Stimulated activated naive B cell treated with anti-CD40 and anti-IgM and Interleukin-4, amounts not matched to agents 10 μg/mL and 1 μg/mL and 100 μg/mL, for 72 hours (primary cell): ENCODE measurements at regions not wholly inside any gene's neighbourhood (a gene's known extent, or its start where the extent isn't known, plus 50 kb on each side); places are given as distances from the start of the nearest gene placed in this dataset.
"Not testable (repeated sequence)": the region's sequence is repeated elsewhere in the genome, so short reads cannot be mapped to it uniquely, and the experiment has no call there.

Source experiments
- ATAC-seq, 2 donors: fragments of 150-1000 bp; cut with Tn5 transposase; replicated peaks; 2 replicates each; pipeline ENCODE4 v1.10.0; 2021; ENCODE audit warnings: moderate library complexity in 1 of 2
- DNase-seq: peaks from one replicate; pipeline ENCODE4 v3.0.0; 2021
- H3K27ac Mint-ChIP-seq: one replicate; pipeline ENCODE4 v1.8.0; 2022; ENCODE audit warnings: mild to moderate bottlenecking, mixed read lengths
- H3K27me3 Mint-ChIP-seq, 2 donors: one replicate each; pipeline ENCODE4 v1.8.0; 2022; ENCODE audit warnings: mixed read lengths in 2 of 2
- H3K36me3 Mint-ChIP-seq, 2 donors: one replicate each; pipeline ENCODE4 v1.8.0; 2022; ENCODE audit warnings: mixed read lengths in 2 of 2, mild to moderate bottlenecking in 1 of 2
- H3K4me1 Mint-ChIP-seq, 2 donors: one replicate each; pipeline ENCODE4 v1.8.0; 2022; ENCODE audit warnings: mixed read lengths in 2 of 2, mild to moderate bottlenecking in 1 of 2
- H3K4me3 Mint-ChIP-seq, 2 donors: one replicate each; pipeline ENCODE4 v1.8.0; 2022; ENCODE audit warnings: mild to moderate bottlenecking in 2 of 2, mixed read lengths in 2 of 2, moderate library complexity in 1 of 2
- H3K9me3 Mint-ChIP-seq, 2 donors: one replicate each; pipeline ENCODE4 v1.8.0; 2022; ENCODE audit warnings: mixed read lengths in 2 of 2, mild to moderate bottlenecking in 1 of 2

DNA sequence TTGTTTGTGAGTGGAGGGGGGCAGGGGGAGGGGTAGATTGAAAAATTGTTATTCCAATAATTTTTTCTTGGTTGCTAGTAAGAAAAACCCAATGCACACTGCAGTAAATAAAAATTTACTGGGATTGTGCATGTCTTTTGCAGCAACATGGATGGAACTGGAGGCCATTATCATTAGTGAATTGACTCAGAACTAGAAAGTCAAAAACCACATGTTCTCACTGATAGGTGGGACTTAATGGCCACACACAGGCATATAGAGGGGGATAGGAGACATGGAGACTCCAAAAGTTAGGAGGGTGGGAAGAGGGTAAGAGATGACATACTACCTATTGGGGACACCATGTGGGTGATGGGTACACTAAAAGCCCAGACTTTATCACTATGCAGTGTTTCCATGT is 67.2 kb downstream of the BUB3 start:
- DNase-seq (no peak), ATAC-seq (no peak)
- H3K4me3 Mint-ChIP-seq, result no peak overlapping the region
- H3K4me1 Mint-ChIP-seq, result no peaks in the 10 kb centered on the region
- H3K27ac Mint-ChIP-seq, result no peak overlapping the region
- H3K9me3 Mint-ChIP-seq, result peaks cover 0 to under 1% of the 10 kb centered on the region in 2 donors
- H3K27me3 Mint-ChIP-seq, result no peaks in the 10 kb centered on the region
- H3K36me3 Mint-ChIP-seq, result peaks cover 25 to 39% of the 10 kb centered on the region in 2 donors

DNA sequence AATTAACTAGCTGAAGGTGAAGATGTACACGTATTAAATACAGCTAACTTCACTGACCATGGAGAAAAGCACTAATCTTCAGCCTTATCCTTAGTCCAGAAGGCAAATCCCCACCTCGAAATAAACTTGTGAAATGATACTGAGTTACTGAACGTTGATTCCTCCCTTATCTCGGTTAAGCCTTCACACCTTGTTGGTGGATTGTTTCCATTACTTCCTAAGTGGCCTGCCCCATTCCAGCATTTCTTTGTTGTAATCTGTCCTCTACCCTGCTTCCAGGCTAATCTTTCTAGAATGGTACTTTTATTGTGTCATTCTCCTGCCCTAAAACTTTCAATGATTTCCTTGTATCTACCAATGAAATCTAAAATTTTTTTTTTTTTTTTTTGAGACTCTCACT is 68.6 kb downstream of the BUB3 start:
- ATAC-seq, result no peak
- Mint-ChIP-seq H3K9me3 (no peaks in the 10 kb centered on the region), H3K27me3 (no peaks in the 10 kb centered on the region), H3K4me3 (no peak overlapping the region), H3K36me3 (peaks cover 18 to 29% of the 10 kb centered on the region in 2 donors), H3K27ac (no peak overlapping the region), H3K4me1 (no peaks in the 10 kb centered on the region)
- no peak for DNase-seq

DNA sequence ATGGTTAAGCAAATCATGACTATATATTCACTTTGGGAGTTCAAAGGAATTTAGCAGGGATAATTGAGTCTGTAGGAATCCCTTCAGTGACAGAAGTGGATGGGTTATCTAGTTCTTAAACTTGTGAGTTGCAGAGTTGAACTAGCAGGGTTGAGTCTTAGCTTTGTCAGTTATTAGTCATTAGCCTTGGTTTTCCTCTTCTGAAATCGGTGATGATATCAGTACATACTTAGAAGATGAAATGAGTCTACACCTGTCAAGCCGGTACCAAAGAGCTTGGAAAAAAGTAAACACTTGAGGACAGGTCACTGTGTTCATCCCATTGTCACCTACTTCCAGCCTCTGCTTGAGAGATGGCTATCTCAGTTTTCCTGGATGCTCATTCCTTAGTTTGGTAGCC is 73.5 kb downstream of the BUB3 start:
- Mint-ChIP-seq H3K4me3 (no peak overlapping the region), H3K36me3 (peaks cover 34 to 52% of the 10 kb centered on the region in 2 donors), H3K27me3 (no peaks in the 10 kb centered on the region), H3K27ac (no peak overlapping the region), H3K4me1 (no peaks in the 10 kb centered on the region), H3K9me3 (peaks cover 3 to 7% of the 10 kb centered on the region in 2 donors)
- DNase-seq (no peak), ATAC-seq (no peak)

DNA sequence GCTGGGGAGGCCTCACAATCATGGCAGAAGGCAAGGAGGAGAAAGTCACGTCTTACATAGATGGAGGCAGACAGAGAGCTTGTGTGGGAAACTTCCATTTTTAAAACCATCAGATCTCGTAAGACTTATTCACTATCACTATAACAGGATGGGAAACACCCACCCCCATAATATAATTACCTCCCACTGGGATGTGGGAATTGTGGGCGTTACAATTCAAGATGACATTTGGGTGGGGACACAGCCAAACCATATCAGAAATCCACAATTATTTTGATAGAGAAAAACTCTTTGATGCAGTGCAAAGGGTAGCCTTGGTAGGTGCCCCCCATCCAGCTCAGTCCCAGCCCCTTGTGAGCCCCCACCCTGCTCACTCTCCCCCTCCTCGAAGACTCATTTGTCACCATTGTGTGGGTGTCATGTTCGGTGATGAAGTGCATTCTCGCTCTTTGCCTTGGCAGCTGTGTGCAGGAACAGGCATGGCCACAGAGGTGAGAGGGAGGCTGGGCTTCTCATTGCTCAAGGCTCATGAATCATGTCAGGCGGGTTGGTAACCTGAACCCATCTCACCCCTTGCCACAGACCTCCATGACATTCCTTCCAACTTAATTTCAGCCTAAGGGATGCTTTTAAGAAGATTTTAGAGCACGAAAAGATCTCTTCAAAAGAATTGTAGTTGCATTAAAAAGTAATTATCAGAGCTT is 75.9 kb downstream of the BUB3 start:
- Mint-ChIP-seq H3K27ac (no peak overlapping the region), H3K4me3 (no peak overlapping the region), H3K9me3 (peaks cover 8 to 9% of the 10 kb centered on the region in 2 donors), H3K36me3 (peaks cover 40 to 55% of the 10 kb centered on the region in 2 donors), H3K27me3 (no peaks in the 10 kb centered on the region), H3K4me1 (no peaks in the 10 kb centered on the region)
- no peak for DNase-seq
- ATAC-seq, result no peak

DNA sequence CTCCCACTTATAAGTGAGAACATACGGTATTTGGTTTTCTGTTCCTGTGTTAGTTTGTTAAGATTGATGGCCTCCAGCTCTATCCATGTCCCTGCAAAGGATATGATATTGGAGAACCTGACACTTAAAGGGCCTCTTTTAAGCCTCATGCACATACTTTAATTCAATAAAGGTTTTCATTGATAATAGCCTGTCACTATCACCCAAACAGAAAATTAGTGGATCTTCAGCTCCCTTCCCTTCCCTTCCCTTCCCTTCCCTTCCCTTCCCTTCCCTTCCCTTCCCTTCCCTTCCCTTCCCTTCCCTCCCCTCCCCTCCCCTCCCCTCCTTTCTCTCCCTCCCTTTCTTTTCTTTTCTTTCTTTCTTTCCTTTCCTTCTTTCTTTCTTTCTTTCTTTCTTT is 78.7 kb downstream of the BUB3 start:
- not testable (repeated sequence) for H3K27ac Mint-ChIP-seq

DNA sequence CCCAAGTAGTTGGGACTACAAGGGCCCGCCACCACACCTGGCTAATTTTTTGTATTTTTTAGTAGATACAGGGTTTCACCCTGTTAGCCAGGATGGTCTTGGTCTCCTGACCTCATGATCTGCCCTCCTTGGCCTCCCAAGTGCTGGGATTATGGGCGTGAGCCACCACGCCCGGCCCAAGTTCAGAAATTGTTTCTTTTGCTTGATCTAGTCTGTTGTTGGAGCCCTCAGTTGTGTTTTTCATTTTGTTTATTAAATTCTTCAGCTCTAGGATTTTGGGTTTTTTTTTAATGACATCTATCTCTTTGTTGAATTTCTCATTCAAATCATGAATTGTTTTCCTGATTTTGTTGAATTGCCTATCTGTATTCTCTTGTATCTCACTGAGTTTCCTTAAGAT is 80.8 kb downstream of the BUB3 start:
- not testable (repeated sequence) for DNase-seq, H3K27me3 Mint-ChIP-seq, H3K4me1 Mint-ChIP-seq, H3K4me3 Mint-ChIP-seq, H3K27ac Mint-ChIP-seq, ATAC-seq
- H3K36me3 Mint-ChIP-seq, result peaks cover 56 to 66% of the 10 kb centered on the region in 2 donors
- H3K9me3 Mint-ChIP-seq, result peaks cover 15 to 19% of the 10 kb centered on the region in 2 donors

More for the DNA sequence above, 78.7 kb downstream of the BUB3 start:
- H3K9me3 Mint-ChIP-seq, result peaks cover 15 to 19% of the 10 kb centered on the region in 2 donors
- H3K27me3 Mint-ChIP-seq, H3K4me1 Mint-ChIP-seq, ATAC-seq, H3K4me3 Mint-ChIP-seq, DNase-seq: not testable (repeated sequence)
- H3K36me3 Mint-ChIP-seq, result peaks cover 59 to 73% of the 10 kb centered on the region in 2 donors

DNA sequence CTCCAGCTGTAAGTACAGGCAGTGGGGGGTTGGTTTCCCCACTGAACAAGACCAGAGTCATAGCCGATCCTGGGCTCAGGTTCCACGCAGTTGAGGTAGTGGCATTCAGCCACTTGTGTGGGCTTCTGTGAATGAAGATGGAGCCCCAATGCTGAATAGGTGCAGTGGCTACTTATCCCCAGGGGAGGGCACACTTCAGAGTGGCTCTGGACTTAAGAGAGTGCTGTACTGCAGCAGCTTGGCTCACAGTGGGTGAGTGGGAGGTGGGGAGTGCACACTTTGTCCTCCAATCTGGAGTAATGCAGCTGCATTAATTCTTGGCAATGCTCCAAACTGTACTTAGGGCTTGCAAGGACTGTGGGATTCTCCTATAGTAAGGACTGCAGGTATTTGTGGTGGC is 81.9 kb downstream of the BUB3 start:
- peaks cover under 1 to 2% of the 10 kb centered on the region in 2 donors for H3K4me1 Mint-ChIP-seq

DNA sequence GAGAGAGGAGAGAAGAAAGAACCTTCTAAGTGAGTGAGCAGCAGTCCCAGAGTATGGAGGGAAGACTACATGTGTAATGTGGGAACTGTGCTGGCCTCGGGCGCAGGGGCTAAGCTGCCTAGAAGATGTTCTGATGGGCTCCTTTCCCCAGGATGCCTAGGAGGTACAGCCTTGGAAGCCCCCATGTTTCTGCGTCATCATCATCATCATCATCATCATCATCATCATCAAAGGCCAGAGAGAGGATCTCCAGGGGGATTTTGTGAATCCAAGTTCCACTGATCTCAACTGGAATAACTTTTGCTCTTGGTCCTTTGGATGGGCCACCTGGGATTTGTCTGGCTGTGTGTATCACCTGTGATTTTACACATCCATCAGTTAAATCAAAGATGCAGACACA is 86.0 kb downstream of the BUB3 start:
- ATAC-seq, result no peak
- Mint-ChIP-seq H3K27me3 (no peaks in the 10 kb centered on the region), H3K27ac (no peak overlapping the region)

More for the DNA sequence above, 81.9 kb downstream of the BUB3 start:
- Mint-ChIP-seq H3K4me3 (no peak overlapping the region), H3K36me3 (peaks cover 48 to 56% of the 10 kb centered on the region in 2 donors), H3K27ac (no peak overlapping the region), H3K27me3 (no peaks in the 10 kb centered on the region), H3K9me3 (peaks cover 14 to 19% of the 10 kb centered on the region in 2 donors)
- DNase-seq (no peak), ATAC-seq (no peak)

DNA sequence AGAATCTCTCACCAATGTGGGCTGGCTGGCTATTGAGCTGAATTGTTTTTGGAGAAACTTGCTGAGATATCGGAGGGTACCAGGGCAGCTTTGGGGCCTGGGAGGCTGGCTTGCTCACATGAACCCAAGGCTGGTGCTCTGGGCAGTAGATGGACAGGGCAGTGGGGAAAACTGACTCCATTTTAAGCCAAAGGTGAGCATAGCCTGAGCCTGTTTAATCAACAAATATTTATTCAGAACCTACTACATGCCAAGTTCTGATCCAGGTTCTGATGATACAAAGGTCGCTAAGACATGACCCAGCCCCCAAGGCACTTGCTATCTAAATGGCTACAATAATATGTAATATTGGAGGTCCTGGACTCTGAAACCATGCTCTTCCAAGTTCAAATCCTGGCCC is 86.6 kb downstream of the BUB3 start:
- H3K4me1 Mint-ChIP-seq, result peaks cover 10 to 11% of the 10 kb centered on the region in 2 donors
- peaks cover 0 to 3% of the 10 kb centered on the region in 2 donors for H3K9me3 Mint-ChIP-seq
- H3K27ac Mint-ChIP-seq, result no peak overlapping the region
- DNase-seq (no peak), ATAC-seq (no peak)
- H3K4me3 Mint-ChIP-seq, result no peak overlapping the region
- H3K27me3 Mint-ChIP-seq, result no peaks in the 10 kb centered on the region
- peaks cover 23 to 45% of the 10 kb centered on the region in 2 donors for H3K36me3 Mint-ChIP-seq

More for the DNA sequence above, 86.0 kb downstream of the BUB3 start:
- H3K4me3 Mint-ChIP-seq, result no peak overlapping the region
- H3K9me3 Mint-ChIP-seq, result peaks cover 5 to 8% of the 10 kb centered on the region in 2 donors
- peaks cover 28 to 50% of the 10 kb centered on the region in 2 donors for H3K36me3 Mint-ChIP-seq
- peaks cover 10 to 11% of the 10 kb centered on the region in 2 donors for H3K4me1 Mint-ChIP-seq
- no peak for DNase-seq

DNA sequence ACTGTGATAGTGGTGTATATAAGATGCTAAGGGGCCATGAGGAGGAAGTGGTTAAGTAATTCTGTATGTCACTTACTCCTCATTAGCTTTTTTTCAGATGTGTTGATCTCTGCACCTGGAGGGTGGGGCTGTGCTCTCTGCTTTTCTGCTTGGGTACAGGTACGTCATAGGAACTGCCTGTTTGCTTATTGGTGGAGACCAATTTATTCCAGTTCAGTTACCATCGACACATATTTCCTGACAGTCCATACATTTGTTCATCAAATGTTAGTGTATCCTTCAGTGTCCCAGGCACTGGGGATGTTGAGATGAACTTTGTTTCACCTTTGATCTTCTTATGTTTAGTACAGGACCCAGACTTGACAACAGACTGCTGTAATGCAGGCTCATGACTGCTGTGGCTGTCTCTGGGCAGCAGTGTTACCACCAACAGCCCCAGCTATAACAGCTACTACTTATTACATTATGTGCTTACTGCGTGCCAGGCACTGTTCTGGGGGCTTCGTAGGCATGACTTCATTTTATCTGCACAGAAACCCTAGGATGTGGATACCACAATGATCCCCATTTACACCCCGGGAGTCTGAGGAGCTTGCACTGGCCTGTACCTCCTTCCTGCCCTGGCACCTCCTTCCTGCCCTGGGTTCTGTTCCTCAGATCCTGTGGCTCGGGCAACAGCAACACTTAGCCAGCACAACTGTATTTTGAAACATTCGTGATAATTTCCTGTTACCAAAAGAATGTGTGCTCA is 87.4 kb downstream of the BUB3 start:
- H3K4me3 Mint-ChIP-seq, result no peak overlapping the region
- DNase-seq (no peak), ATAC-seq (peak; percentile 67 to 69)
- H3K27me3 Mint-ChIP-seq, result no peaks in the 10 kb centered on the region
- H3K9me3 Mint-ChIP-seq, result peaks cover 0 to 3% of the 10 kb centered on the region in 2 donors
- H3K36me3 Mint-ChIP-seq, result peaks cover 17 to 48% of the 10 kb centered on the region in 2 donors
- peak overlapping the region; percentile 38 for H3K27ac Mint-ChIP-seq
- H3K4me1 Mint-ChIP-seq, result peaks cover 10 to 11% of the 10 kb centered on the region in 2 donors

DNA sequence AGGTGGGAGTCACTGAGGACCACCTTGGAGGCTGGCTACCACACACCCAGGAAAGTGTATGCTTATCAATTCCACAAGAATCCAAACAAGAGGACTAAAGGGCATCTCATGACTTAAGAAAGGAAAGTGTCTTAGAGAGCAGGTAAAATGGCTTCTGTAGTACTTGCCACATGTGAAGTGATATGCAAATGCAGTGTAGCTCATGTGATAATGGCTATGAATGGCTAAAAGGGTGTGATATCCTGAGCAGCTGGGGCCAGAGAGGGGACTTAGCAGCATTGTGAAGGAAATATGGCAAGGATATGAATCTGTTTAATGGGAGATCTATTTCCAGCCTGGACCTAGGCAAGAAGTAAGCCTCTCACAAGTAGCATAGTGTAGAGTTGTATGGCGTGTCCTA is 90.5 kb downstream of the BUB3 start:
- peaks cover 10 to 11% of the 10 kb centered on the region in 2 donors for H3K4me1 Mint-ChIP-seq
- H3K9me3 Mint-ChIP-seq, result no peaks in the 10 kb centered on the region
- H3K36me3 Mint-ChIP-seq, result peaks cover 10 to 31% of the 10 kb centered on the region in 2 donors
- ATAC-seq (no peak), DNase-seq (no peak)
- H3K4me3 Mint-ChIP-seq, result no peak overlapping the region
- H3K27ac Mint-ChIP-seq, result no peak overlapping the region
- H3K27me3 Mint-ChIP-seq, result no peaks in the 10 kb centered on the region

DNA sequence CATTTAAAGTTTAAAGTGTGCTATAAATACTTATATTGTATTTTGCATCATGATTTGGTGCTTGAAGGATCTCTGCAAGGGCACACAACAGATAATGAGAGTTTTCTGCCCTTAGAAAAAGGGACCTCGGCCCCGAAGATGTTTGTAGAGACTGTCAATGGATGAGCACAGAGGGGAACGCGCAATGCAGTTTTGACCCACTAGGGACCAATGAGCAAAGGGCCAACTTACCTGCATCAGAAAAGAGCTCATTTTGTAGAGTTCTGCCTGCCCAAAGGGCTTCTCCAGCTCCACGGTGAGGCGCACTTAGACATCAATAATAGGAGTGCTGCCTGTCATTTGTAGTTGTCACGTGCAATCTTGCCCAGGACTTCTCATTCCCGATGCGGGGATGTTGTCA is 91.1 kb downstream of the BUB3 start:
- Mint-ChIP-seq H3K4me1 (peaks cover 10 to 11% of the 10 kb centered on the region in 2 donors), H3K36me3 (peaks cover 10 to 31% of the 10 kb centered on the region in 2 donors), H3K9me3 (no peaks in the 10 kb centered on the region), H3K27me3 (no peaks in the 10 kb centered on the region), H3K27ac (no peak overlapping the region), H3K4me3 (no peak overlapping the region)
- no peak for ATAC-seq
- no peak for DNase-seq

DNA sequence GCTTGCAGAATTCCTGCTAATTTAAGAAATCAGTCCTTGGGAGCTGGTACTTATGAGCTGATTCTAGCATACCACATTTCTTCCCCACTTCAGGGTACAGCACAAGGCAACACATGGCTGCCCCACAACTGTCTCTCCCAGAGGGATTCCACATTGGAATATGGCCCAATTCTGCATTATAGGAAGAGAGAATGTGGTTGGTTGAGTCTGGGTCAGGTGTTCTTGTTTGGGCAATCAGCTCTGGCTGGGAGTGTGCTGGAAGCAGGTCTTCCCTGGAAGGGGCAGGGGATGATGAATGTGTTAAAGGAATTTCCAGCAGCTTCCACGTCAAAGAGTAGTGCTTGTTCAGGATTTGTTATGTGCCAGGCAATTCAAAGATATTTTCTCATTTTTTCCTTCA is 95.7 kb downstream of the BUB3 start:
- ATAC-seq, result no peak
- no peaks in the 10 kb centered on the region for H3K9me3 Mint-ChIP-seq
- H3K4me1 Mint-ChIP-seq, result no peaks in the 10 kb centered on the region
- no peak for DNase-seq
- H3K27me3 Mint-ChIP-seq, result no peaks in the 10 kb centered on the region
- H3K36me3 Mint-ChIP-seq, result peaks cover 4 to 10% of the 10 kb centered on the region in 2 donors
- no peak overlapping the region for H3K27ac Mint-ChIP-seq
- no peak overlapping the region for H3K4me3 Mint-ChIP-seq

DNA sequence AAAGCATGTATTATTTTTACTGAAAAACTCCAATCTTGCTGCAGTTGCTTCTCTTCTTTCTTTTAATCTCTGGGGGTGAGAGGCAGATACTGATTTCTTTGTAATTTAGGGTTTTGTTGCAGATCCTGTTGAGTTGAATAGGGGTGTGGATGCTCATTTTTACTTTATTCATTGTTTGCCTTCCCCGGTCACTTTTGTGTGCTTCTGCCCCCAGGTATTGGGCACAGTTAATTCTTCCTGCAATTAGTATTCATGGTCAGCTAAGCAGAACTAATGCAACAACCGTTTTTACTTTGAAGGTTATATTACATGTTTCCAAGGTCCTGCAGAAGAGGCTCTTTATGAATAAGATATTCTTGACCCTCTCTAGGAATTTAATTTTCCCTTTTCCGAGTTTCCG is 96.4 kb downstream of the BUB3 start:
- H3K36me3 Mint-ChIP-seq, result peaks cover 4 to 10% of the 10 kb centered on the region in 2 donors
- no peak for ATAC-seq
- DNase-seq, result no peak
- no peak overlapping the region for H3K27ac Mint-ChIP-seq
- H3K4me3 Mint-ChIP-seq, result no peak overlapping the region
- no peaks in the 10 kb centered on the region for H3K4me1 Mint-ChIP-seq
- no peaks in the 10 kb centered on the region for H3K27me3 Mint-ChIP-seq
- H3K9me3 Mint-ChIP-seq, result no peaks in the 10 kb centered on the region

DNA sequence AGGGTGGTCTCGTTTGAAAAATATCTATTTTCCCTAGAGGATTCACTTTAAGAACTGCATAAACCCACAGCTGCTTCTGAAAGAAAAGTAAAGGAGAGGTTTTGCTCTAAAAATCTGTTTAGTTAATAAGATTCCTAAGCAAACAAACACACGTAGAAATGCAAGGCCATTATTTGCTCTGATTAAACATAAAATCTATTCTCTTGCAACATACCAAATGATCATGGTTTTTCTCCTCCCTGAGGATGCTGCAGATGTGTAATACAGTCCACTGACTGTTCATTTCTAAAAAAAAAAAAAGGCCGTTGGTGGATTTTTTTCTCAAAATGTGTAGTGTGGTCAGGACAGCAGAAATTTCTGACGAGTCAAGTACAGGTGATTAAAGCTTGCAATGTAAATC is 98.6 kb downstream of the BUB3 start:
- H3K4me1 Mint-ChIP-seq, result no peaks in the 10 kb centered on the region
- no peaks in the 10 kb centered on the region for H3K9me3 Mint-ChIP-seq
- ATAC-seq (no peak), DNase-seq (no peak)
- H3K4me3 Mint-ChIP-seq, result no peak overlapping the region
- no peak overlapping the region for H3K27ac Mint-ChIP-seq
- H3K36me3 Mint-ChIP-seq, result peaks cover 2 to 7% of the 10 kb centered on the region in 2 donors
- no peaks in the 10 kb centered on the region for H3K27me3 Mint-ChIP-seq
